Anterior cingulate cortex (tissue), 58 donors: ENCODE measurements at regions not wholly inside any gene's neighbourhood (a gene's known extent, or its start where the extent isn't known, plus 50 kb on each side); places are given as distances from the start of the nearest gene placed in this dataset.

Experiments used
- DNase-seq, 58 donors: peaks; one replicate each; lab custom pipeline; 2025; lab: John Stamatoyannopoulos, UW

DNA sequence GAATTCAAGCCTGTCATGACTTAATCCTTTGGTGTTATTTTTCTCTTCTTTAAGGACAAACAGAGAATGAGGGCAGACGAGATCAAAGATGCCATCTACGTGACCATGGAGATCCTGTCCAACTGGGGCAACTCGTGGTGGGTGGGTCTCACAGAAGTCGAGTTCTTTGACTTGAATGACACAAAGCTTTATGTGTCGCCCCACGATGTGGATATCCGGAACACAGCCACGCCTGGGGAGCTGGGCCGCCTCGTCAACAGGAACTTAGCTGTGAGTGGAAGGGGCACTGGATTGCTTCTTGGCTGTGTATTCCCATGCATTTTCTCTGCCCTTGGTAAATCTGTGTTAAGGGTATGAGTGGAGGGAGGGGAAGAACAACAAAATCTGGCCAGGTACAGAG, 158.7 kb downstream of the KATNIP start:
- DNase-seq, result no peak

DNA sequence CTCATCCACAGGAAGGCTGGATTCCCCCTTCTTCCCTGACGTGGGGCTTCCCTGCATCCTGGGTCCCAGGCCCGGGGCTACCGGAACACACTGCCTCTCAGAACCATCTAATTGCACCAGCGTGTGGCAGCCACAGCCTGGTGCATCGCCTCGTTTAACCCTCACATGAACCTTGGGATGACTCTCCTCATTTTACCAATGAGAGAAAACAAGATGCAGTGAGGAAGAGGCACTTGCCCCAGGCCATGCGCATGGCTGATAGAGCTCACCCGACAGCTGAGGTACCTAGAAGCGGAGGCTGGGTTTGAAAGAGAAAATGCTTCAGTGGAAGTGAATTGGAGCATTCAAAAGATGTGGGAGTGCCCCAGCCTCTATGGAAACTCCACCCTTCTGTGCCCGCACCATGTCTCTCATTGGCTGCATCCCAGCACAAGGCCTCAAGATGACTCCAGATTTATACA, 162.3 kb downstream of the KATNIP start:
- DNase-seq, result peak in 30 of 58 donors; percentile 6 to 77 (median 42)

- DNase-seq, result peak in 1 of 58 donors; percentile 19
Measured at GRCh38 chr16:27717726-27718125, 167.8 kb downstream of the KATNIP start.

GRCh38 chr16:27718201-27719105, 168.5 kb downstream of the KATNIP start:
- peak in 55 of 58 donors; percentile 24 to 97 (median 82) for DNase-seq

DNA sequence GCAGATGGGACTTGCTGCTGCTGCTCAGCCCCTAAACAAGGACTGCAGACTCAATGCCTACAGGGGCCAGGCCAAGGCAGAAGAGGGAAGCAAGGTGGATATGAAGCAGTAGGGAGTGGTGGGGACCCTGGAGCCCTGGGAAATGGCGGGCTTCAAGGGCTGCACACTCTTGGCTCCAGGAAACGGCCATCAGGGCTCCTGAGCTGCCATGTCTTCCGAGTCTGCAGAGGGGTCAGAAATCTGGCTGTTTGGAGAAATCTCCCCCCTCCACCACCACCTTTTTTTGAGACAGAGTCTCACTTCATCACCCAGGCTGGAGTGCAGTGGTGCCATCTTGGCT, 169.1 kb downstream of the KATNIP start:
- no peak for DNase-seq

DNA sequence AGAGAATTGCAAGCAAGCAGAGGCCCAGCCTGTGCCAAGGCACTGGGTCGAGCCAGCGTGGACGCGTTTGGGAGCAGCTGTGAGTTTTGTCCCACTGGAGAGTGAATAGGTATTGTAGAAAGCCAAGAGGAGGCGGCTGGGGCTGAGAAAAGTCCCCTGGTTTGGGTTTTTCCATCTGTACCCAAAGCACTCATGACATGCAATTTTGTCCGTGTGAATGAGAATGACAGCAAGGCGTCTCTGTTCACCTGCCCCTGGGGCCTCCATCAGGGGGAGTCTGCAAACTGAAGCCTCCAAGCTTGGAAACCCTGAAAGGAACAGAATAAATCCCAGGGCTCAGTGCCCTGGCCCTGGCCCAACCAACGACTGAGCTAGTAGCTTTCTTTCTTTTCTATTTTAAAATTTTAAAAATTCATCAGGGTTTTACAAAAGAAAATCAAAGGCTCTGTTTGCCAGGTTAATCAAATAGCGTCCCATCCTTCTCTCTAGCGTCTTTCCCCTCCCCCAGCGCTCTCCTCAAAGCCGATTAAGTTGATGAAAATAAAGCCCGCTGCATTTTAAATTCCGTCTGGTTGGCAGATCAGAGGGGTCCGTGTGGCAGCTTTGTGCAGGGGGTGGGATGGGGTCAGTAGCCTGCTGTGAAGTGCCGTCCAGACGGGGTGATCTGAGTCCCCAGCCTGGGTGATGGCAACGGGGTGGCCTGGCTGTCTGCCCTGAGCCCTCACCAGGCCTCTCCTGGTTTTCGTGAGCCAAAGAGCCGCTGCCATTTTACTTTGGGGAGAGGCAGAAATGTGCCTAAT, 171.0 kb downstream of the KATNIP start:
- DNase-seq, result peak in 46 of 58 donors; percentile 11 to 82 (median 54)

DNA sequence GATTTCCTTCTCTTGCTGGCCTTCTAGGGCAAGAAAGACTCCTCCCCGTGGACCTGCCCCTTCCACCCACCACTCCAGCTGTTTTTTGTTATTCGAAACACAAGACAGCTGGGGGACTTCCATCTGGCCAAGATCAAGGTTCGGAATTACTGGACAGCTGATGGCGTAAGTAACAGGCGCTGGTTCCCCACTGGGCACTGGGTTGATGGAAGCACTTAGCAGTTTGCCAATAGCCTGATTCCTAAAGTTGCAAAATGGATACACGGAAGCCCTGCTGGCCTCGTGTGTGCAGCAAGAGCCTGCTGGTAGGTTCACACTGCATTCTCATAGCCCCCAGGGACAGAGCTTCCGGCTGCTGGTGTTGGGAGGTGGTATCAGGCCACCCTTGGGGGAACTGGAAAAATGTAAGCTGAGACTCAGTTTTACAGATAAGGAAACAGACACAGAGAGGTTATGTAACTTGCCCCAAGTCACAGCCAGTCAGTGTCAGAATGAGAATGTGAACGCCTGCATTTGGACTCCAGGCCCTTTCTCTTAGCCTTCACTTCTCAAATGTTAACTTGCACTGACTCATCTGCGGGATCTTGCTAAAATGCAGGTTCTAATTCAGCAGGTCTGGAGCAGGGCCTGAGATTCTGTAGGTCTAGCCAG, 171.7 kb downstream of the KATNIP start:
- DNase-seq, result peak in 3 of 58 donors; percentile 36 to 61 (median 60)

GRCh38 chr16:27722207-27722606, 172.3 kb downstream of the KATNIP start:
- no peak for DNase-seq

- DNase-seq, result no peak
Measured at GRCh38 chr16:27722892-27723450, 173.0 kb downstream of the KATNIP start.

GRCh38 chr16:27723711-27724481, 174.0 kb downstream of the KATNIP start:
- peak in 15 of 58 donors; percentile 16 to 71 (median 39) for DNase-seq

DNA sequence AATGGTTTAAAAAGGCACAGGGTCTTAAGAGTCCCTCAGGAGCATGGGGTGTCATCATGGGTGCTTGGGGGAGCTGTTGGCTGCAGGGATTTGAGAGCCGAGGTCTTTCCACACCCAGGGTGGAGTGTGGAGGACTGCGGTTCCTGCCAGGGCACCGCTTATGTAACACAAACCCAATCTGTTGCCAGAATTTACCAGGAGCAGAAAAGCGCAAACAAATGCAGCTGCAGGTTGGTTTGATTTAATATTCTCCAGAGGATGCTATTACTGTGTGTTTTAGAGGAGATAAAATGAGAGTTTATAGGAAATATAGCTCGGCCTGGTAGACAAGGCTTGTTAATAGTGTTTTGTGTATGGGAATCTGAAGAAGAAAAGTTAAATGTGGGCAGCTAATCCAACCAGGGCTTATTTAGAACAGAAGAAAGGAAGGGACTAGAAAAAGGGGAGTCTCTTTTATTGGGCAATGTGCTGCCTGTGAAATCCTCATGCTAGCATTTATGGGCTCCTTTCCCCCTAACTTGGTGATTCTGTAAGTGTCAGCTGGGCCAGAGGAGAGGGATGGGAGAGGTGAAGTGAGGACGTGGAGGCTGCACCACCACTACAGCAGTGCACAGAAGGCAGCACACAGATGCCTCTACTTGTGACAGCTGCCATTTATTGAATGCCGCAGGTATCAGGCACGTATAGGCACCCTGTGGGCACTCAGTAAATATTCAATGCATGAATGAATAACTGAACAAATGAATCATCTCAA, 174.7 kb downstream of the KATNIP start:
- peak in 42 of 58 donors; percentile 13 to 75 (median 33) for DNase-seq

DNA sequence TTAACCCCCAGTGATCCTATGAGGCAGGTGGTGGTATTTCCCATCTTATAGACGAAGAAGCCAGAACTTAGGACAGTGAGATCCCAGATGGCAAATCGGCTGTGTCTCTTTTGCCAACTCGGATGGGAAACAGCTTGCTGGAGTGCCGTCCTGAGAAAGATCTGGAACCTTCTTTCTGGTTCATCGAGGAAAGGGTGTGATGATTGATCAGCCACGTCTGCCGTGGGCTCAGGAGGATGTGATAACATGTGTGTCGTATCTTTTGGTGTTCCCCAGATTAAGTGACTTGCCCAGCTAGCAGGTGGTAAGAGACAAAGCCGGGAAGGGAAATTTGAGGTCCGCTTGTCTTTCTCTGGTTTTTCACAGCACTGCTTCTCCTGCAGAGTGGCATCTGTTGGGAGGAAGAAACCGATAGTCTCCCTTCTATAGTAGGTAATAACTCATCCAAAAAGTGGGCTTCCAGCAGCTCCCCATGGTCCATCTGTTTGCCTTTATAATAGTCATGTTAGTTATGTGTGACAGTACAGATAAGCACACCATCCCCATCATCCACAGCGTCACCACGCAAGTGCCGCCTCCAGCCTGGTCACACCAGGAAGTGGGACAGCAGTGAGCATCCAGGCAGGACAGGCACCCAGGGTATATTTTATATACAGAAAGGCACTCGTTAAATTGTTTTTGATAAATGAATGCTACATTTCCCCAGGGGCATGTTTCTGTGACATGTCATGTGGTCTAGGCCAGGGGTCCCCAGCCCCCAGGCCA, 175.5 kb downstream of the KATNIP start:
- peak in 1 of 58 donors; percentile 30 for DNase-seq

- peak in 1 of 58 donors; percentile 49 for DNase-seq
Measured at GRCh38 chr16:27726621-27727261, 176.8 kb downstream of the KATNIP start.

GRCh38 chr16:27727941-27728340, 178.0 kb downstream of the KATNIP start:
- no peak for DNase-seq

DNA sequence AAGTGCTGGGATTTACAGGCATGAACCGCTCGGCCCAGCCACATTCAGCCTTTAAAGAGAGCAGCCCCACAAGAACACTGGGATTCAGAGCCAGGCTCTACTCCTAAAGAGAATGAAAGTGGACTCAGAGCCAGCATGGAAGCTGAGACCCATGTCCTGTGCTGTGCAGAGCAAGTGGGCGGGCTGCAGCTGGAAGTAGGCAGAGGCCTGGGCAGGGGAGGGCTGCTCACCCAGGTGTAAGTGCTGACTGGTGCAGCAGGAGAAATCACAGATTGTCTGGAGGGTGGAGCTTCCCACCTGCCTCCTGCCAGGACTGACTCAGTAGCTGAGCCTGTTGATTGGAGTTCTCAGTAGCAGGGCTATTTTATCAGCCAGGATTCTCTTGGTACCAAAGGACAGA, 178.7 kb downstream of the KATNIP start:
- peak in 2 of 58 donors; percentile 22 to 31 for DNase-seq

DNA sequence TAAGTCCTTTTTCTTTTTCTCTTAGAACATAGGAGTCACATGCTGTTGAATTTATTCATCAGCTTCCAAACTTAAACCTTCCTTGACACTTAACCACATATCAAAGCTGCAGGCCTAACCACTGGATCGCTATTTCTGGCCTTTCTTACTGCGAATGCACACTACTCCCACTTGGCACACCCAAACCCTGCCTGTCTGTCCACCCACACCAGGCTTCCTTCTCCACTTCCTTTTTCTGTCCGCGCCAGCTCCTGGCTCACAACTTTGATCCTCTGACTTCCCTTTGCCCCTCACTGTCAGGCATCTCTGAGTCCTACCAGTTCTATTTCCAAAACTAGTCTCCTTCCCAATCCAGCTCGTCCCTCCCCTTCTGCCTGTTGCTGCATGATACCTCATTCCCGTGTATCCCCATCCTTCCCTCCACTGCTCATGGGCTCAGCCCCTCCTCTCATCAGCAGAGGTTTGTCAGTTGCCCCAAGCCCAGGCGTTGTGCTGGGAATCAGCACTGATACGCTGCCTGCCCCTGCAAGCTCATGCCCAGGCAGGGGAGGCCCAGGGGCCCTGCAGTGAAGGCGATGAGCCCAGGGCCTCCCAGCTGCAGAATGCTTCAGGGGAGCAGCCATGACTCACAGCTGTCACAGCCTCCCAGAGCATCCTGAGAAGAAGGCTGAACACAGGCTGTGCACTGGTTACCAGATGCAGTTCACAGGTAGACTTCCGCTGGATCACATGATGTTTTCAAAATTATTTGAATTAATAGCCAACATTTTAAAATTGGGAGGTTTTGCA, 179.8 kb downstream of the KATNIP start:
- peak in 13 of 58 donors; percentile 11 to 53 (median 20) for DNase-seq
